Left lung (tissue), 4 donors: ENCODE measurements at regions not wholly inside any gene's neighbourhood (a gene's known extent, or its start where the extent isn't known, plus 50 kb on each side); places are given as distances from the start of the nearest gene placed in this dataset.

Source experiments
- ATAC-seq: fragments of 200-7000 bp; cut with Tn5 transposase; one replicate; pipeline ENCODE4 v1.9.1; 2020; ENCODE audit warnings: moderate library complexity
- DNase-seq, 4 donors: peaks; one replicate each; pipeline ENCODE4 v3.0.0-alpha.2; 2013 to 2020
- H3K27ac ChIP-seq, 2 donors: fragments of 200-600 bp; sonication (generic) in 1 of 2; one replicate each; pipeline versions ENCODE4 v1.5.0 to v1.8.0; 2020 to 2021
- H3K27me3 ChIP-seq, 2 donors: fragments of 200-600 bp; sonication (generic) in 1 of 2; one replicate each; pipeline versions ENCODE4 v1.5.0 to v1.8.0; 2020 to 2021
- H3K36me3 ChIP-seq, 2 donors: fragments of 200-600 bp; sonication (generic) in 1 of 2; one replicate each; pipeline versions ENCODE4 v1.5.0 to v1.8.0; 2020 to 2021
- H3K4me1 ChIP-seq, 2 donors: fragments of 200-600 bp; one replicate each; pipeline ENCODE4 v1.8.0; 2021
- H3K4me3 ChIP-seq, 2 donors: fragments of 200-600 bp; sonication (generic) in 1 of 2; one replicate each; pipeline versions ENCODE4 v1.5.0 to v1.8.0; 2020 to 2021; ENCODE audit warnings: mild to moderate bottlenecking in 1 of 2
- H3K9me3 ChIP-seq, 2 donors: fragments of 200-600 bp; sonication (generic) in 1 of 2; one replicate each; pipeline versions ENCODE4 v1.5.0 to v1.8.0; 2020 to 2021
- intact Hi-C, 2 donors: fragments of 100-400 bp; cut with DNase I; formaldehyde crosslinking; loops; one replicate each; pipeline versions ENCODE4 v1.11.2 to v1.14.2; 2022
- TF ChIP-seq, protein P1 (sequence below), 2 donors: fragments of 200-600 bp; sonication (generic) in 1 of 2; IDR thresholded peaks; one replicate each; pipeline versions ENCODE4 v1.5.0 to v1.8.0; 2021; ENCODE audit warnings: antibody characterized with exemption in 2 of 2
- donor health status: DM: no; HTN: yes; CAD: no.
- donor health status: DM: no; HTN: no; CAD: no.

DNA sequence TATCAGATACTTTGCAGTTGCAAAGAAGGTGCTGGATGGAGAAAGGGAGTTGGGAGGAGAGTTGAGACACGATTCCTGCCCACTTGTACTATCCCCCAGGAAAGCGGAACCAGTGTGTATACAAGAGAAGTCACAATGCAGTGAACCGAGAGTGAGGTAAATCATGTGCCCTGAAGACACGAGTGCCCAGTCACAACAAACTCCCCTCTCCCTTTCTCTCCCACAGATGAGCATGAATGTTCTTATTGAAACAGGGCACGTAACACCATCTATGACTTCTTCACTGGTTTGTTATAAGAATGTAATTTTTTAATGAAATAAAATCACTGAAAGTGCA is 155.7 kb downstream of the IRS1 start:
- no peak overlapping the region for H3K27ac ChIP-seq
- no peaks in the 10 kb centered on the region for H3K36me3 ChIP-seq
- no peak overlapping the region for H3K4me3 ChIP-seq
- intact Hi-C loops: no loop called here
- ATAC-seq: no peak
- H3K27me3 ChIP-seq: peaks cover 0 to 42% of the 10 kb centered on the region in 2 donors
- TF ChIP-seq, protein P1, sequence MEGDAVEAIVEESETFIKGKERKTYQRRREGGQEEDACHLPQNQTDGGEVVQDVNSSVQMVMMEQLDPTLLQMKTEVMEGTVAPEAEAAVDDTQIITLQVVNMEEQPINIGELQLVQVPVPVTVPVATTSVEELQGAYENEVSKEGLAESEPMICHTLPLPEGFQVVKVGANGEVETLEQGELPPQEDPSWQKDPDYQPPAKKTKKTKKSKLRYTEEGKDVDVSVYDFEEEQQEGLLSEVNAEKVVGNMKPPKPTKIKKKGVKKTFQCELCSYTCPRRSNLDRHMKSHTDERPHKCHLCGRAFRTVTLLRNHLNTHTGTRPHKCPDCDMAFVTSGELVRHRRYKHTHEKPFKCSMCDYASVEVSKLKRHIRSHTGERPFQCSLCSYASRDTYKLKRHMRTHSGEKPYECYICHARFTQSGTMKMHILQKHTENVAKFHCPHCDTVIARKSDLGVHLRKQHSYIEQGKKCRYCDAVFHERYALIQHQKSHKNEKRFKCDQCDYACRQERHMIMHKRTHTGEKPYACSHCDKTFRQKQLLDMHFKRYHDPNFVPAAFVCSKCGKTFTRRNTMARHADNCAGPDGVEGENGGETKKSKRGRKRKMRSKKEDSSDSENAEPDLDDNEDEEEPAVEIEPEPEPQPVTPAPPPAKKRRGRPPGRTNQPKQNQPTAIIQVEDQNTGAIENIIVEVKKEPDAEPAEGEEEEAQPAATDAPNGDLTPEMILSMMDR (IDR thresholded peaks at IDR 0.05): no peak
- peaks cover 0 to 11% of the 10 kb centered on the region in 2 donors for H3K9me3 ChIP-seq
- H3K4me1 ChIP-seq: no peaks in the 10 kb centered on the region
- no peak for DNase-seq

DNA sequence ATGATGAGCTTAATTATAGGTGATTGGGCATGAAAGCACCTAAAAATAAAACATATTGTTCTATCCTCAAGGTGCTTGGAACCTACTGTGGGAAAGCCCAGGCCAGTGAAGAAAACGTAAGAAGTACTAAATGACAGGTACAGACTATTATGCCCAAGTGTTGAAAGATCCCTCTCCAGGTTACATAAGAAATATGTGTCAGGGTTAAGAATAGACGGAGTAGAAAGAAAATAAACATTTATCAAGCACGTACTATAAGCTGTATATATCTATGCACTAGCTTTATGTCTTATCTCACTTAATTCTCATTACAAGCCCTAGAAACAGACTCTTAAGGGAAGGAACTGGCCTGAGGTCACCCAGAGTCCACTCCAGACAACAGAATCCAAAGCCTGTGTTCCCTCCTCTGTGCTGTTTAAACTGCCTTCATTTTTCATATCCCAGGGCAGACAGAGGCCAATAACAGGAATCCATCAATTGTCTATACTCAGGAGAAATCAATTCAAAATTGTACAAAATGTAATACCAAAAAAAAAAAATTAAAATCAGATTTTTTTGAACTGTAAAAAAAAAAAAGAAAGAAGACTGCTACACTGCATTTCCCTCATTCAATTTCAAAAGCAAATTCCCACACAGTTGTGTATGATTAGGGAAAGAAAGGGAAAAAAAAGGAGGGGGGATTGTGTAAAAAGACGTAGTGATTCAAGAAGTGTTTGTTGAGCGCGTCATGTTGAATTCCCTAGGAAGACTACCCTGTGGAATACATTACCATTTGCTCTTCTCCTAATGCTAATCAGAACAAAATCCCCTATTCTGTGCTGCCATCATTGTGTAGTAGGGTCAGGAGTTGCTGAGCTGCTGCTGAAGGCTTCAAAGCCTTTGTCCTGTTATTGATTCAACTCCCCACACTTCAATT is 156.3 kb downstream of the IRS1 start:
- Histone ChIP-seq H3K27me3 (peaks cover 0 to 44% of the 10 kb centered on the region in 2 donors), H3K27ac (no peak overlapping the region), H3K4me1 (no peaks in the 10 kb centered on the region), H3K36me3 (no peaks in the 10 kb centered on the region), H3K4me3 (no peak overlapping the region), H3K9me3 (peaks cover 0 to 11% of the 10 kb centered on the region in 2 donors)
- intact Hi-C loops: no loop called here
- TF ChIP-seq, protein P1 (IDR thresholded peaks at IDR 0.05): no peak
- no peak for DNase-seq
- no peak for ATAC-seq

DNA sequence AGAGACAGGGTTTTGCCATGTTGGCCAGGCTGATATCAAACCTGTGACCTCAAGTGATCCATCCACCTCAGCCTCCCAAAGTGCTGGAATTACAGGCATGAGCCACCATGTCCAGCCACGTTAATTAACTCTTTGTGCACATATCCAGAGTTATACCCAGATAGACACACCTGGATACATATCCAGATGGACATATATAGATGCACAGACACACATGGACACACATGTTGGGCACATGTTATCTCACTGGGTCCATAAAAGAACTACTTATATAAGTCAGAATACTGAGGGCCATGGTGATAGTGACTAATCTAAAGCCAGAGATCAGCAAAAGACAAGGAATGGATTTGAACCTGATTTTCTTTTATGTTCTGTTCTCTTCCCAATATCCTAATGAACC is 158.6 kb downstream of the IRS1 start:
- no peak for DNase-seq
- H3K4me1 ChIP-seq: no peaks in the 10 kb centered on the region
- ATAC-seq: no peak
- H3K9me3 ChIP-seq: peaks cover 0 to 11% of the 10 kb centered on the region in 2 donors
- H3K36me3 ChIP-seq: no peaks in the 10 kb centered on the region
- TF ChIP-seq, protein P1 (IDR thresholded peaks at IDR 0.05): no peak
- intact Hi-C loops: no loop called here
- H3K27ac ChIP-seq: no peak overlapping the region
- H3K4me3 ChIP-seq: no peak overlapping the region
- H3K27me3 ChIP-seq: peaks cover 0 to 37% of the 10 kb centered on the region in 2 donors

DNA sequence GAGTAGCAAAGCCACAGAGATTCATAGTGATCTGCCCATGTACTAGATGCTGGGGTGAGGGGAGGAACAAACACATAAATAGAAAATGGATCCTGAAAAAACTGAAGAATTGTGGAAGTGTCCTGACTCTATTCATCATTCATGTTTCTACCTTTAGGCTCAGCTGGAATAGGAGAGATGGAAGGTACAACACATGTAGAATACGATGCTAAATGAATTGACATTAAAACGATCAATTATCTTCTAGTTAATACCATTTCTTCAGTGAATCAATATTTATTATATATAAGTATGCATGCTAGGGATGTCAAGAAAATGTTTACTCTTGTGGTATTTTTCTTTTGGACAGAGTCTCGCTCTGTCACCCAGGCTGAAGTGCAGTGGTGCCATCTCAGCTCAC is 159.1 kb downstream of the IRS1 start:
- TF ChIP-seq, protein P1 (IDR thresholded peaks at IDR 0.05): no peak
- DNase-seq (no peak), ATAC-seq (no peak)
- Histone ChIP-seq H3K9me3 (peaks cover 0 to 11% of the 10 kb centered on the region in 2 donors), H3K4me1 (no peaks in the 10 kb centered on the region), H3K27me3 (peaks cover 0 to 34% of the 10 kb centered on the region in 2 donors), H3K4me3 (no peak overlapping the region), H3K27ac (no peak overlapping the region), H3K36me3 (no peaks in the 10 kb centered on the region)
- intact Hi-C loops: no loop called here

DNA sequence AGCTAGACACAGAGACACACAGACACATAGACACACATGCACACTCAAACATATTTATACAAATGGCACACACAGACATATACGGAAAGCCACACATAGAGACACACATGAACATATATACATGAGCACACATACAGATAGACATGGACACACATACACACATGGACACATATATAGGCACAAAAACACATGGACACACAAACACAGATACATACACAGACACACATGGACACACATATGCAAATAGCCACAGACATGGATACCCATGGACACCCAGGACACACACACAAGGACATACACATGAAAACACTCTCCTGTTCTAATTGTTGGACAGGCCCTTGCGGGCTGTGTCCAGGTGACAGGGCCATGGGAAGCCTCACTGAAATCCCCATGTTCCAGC is 160.1 kb downstream of the IRS1 start:
- no peak for ATAC-seq
- intact Hi-C loops: no loop called here

More for the DNA sequence above, 160.1 kb downstream of the IRS1 start:
- no peak overlapping the region for H3K4me3 ChIP-seq
- H3K4me1 ChIP-seq: no peaks in the 10 kb centered on the region
- no peaks in the 10 kb centered on the region for H3K36me3 ChIP-seq
- TF ChIP-seq, protein P1 (IDR thresholded peaks at IDR 0.05): no peak
- DNase-seq: no peak
- no peak overlapping the region for H3K27ac ChIP-seq
- H3K27me3 ChIP-seq: peaks cover 0 to 32% of the 10 kb centered on the region in 2 donors
- peaks cover 0 to 11% of the 10 kb centered on the region in 2 donors for H3K9me3 ChIP-seq
